ENCODE measurements at regions not wholly inside any gene's neighbourhood (a gene's known extent, or its start where the extent isn't known, plus 50 kb on each side); places are given as distances from the start of the nearest gene placed in this dataset.

DNA sequence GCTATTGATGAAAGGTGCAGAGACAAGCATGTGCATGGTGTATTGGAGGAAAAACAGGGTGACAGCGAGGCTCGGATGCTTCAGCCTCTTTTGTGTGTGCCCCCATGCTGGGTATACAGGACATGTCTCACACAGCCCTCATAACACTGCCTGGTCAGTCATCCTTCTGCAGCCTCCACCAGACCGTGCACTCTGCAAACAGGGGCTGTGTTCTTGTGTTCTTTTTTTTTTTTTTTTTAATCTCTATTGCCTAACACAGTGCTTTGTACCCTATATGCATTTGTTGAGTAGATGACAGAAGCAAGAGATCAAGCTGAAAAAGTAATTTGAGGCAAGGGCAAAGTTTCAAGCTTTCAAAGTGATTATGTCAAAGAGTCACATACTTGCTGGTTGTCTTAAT is 367.2 kb upstream of the SLITRK1 start:
- H3K4me1 ChIP-seq, result no peaks in the 10 kb centered on the region
- no peaks in the 10 kb centered on the region for H3K36me3 ChIP-seq
- no peak overlapping the region for H3K4me3 ChIP-seq
- H3K27me3 ChIP-seq, result no peaks in the 10 kb centered on the region
- no peaks in the 10 kb centered on the region for H3K9me3 ChIP-seq
- intact Hi-C loops (cut with DNase I; ENCODE audit: low total_unique reads) (no loop called here), in situ Hi-C loops (cut with MboI; ENCODE audit: low sequenced_read_pairs in 4 of 4) (no loop called here)
- DNase-seq, result no peak
- no peak for ATAC-seq
- TF ChIP-seq, protein P1, sequence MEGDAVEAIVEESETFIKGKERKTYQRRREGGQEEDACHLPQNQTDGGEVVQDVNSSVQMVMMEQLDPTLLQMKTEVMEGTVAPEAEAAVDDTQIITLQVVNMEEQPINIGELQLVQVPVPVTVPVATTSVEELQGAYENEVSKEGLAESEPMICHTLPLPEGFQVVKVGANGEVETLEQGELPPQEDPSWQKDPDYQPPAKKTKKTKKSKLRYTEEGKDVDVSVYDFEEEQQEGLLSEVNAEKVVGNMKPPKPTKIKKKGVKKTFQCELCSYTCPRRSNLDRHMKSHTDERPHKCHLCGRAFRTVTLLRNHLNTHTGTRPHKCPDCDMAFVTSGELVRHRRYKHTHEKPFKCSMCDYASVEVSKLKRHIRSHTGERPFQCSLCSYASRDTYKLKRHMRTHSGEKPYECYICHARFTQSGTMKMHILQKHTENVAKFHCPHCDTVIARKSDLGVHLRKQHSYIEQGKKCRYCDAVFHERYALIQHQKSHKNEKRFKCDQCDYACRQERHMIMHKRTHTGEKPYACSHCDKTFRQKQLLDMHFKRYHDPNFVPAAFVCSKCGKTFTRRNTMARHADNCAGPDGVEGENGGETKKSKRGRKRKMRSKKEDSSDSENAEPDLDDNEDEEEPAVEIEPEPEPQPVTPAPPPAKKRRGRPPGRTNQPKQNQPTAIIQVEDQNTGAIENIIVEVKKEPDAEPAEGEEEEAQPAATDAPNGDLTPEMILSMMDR (IDR thresholded peaks at IDR 0.05 in 4 of 5, conservative IDR thresholded peaks at IDR 0.05 in 1 of 5), result no peak
- H3K27ac ChIP-seq, result no peak overlapping the region

DNA sequence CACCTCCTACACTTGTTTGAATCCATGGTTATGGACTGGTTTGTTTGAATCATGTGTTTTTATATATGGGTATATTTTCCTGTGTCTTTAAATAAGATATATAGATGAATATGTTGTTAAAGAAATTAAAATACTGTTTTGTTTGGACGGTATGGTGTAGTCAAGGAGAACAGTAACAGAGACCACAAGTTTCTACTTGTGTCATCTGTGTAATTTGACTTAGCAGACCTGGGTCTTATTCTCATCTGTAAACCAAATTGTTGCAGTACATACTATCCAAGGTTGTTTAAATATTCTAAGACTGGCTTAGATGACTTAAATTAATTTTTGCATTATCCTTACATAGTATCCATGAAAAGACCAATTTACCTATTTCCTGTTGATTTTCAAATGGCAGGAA is 361.1 kb upstream of the SLITRK1 start:
- intact Hi-C loops (cut with DNase I; ENCODE audit: low total_unique reads), result no loop called here
- DNase-seq (no peak), ATAC-seq (no peak)
- Histone ChIP-seq H3K36me3 (no peaks in the 10 kb centered on the region), H3K4me3 (no peak overlapping the region), H3K9me3 (no peaks in the 10 kb centered on the region), H3K4me1 (no peaks in the 10 kb centered on the region), H3K27me3 (no peaks in the 10 kb centered on the region), H3K27ac (no peak overlapping the region)
- in situ Hi-C loops (cut with MboI; ENCODE audit: low sequenced_read_pairs in 4 of 4), result no loop called here
- TF ChIP-seq, protein P1 (IDR thresholded peaks at IDR 0.05 in 4 of 5, conservative IDR thresholded peaks at IDR 0.05 in 1 of 5), result no peak
- TF ChIP-seq POLR2A (IDR thresholded peaks at IDR 0.05), result no peak

GRCh38 chr13:84239032-84239431 is 356.8 kb upstream of the SLITRK1 start:
- no peaks in the 10 kb centered on the region for H3K27me3 ChIP-seq
- DNase-seq, result no peak
- H3K27ac ChIP-seq, result no peak overlapping the region
- no peak overlapping the region for H3K4me3 ChIP-seq
- in situ Hi-C loops (cut with MboI; ENCODE audit: low sequenced_read_pairs in 4 of 4), result no loop called here
- H3K9me3 ChIP-seq, result no peaks in the 10 kb centered on the region
- intact Hi-C loops (cut with DNase I; ENCODE audit: low total_unique reads), result no loop called here
- H3K36me3 ChIP-seq, result no peaks in the 10 kb centered on the region
- ATAC-seq, result no peak
- TF ChIP-seq, protein P1 (IDR thresholded peaks at IDR 0.05 in 4 of 5, conservative IDR thresholded peaks at IDR 0.05 in 1 of 5), result no peak
- no peak for TF ChIP-seq POLR2A (IDR thresholded peaks at IDR 0.05)
- H3K4me1 ChIP-seq, result no peaks in the 10 kb centered on the region

DNA sequence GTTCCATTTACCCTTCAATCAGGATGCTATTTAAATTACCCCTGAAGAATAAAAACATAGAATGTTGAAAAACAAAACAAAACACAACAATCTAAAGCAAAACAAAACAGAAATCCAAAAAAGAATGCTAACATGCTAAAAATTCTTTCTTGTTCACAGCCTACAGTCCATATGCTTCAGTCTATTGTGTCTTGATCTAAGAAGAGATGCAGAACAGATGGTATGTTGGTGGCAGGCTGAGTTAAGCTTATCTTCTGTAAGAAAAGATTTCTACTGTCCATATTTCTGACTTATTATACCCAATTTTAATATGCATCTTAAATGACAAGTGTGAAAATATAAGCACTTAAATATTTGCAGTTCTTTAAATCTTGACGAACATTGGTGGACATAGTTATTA is 356.1 kb upstream of the SLITRK1 start:
- DNase-seq (no peak), ATAC-seq (no peak)
- Histone ChIP-seq H3K27me3 (no peaks in the 10 kb centered on the region), H3K9me3 (no peaks in the 10 kb centered on the region), H3K4me3 (no peak overlapping the region), H3K36me3 (no peaks in the 10 kb centered on the region), H3K27ac (no peak overlapping the region), H3K4me1 (no peaks in the 10 kb centered on the region)
- in situ Hi-C loops (cut with MboI; ENCODE audit: low sequenced_read_pairs in 4 of 4), result no loop called here
- TF ChIP-seq, protein P1 (IDR thresholded peaks at IDR 0.05 in 4 of 5, conservative IDR thresholded peaks at IDR 0.05 in 1 of 5), result no peak
- intact Hi-C loops (cut with DNase I; ENCODE audit: low total_unique reads), result no loop called here

GRCh38 chr13:84237143-84237542 is 354.9 kb upstream of the SLITRK1 start:
- H3K4me3 ChIP-seq, result no peak overlapping the region

More at GRCh38 chr13:84237143-84237542, 354.9 kb upstream of the SLITRK1 start:
- in situ Hi-C loops (cut with MboI; ENCODE audit: low sequenced_read_pairs in 4 of 4) (no loop called here), intact Hi-C loops (cut with DNase I; ENCODE audit: low total_unique reads) (no loop called here)
- ATAC-seq (no peak), DNase-seq (no peak)
- Histone ChIP-seq H3K36me3 (no peaks in the 10 kb centered on the region), H3K27me3 (no peaks in the 10 kb centered on the region), H3K4me1 (no peaks in the 10 kb centered on the region), H3K9me3 (no peaks in the 10 kb centered on the region), H3K27ac (no peak overlapping the region)
- TF ChIP-seq, protein P1 (IDR thresholded peaks at IDR 0.05 in 4 of 5, conservative IDR thresholded peaks at IDR 0.05 in 1 of 5), result no peak
- no peak for TF ChIP-seq POLR2A (IDR thresholded peaks at IDR 0.05)
